Stomach (tissue), 4 donors: ENCODE measurements at regions not wholly inside any gene's neighbourhood (a gene's known extent, or its start where the extent isn't known, plus 50 kb on each side); places are given as distances from the start of the nearest gene placed in this dataset.

Source experiments
- EP300 ChIP-seq: sonication (generic); formaldehyde crosslinking; IDR thresholded peaks from one replicate; pipeline ENCODE4 v1.6.1; 2017; ENCODE audit warnings: antibody characterized with exemption
- POLR2A ChIP-seq, 4 donors: fragments of 450-650 bp; IDR thresholded peaks; one replicate each; pipeline ENCODE4 v1.6.1; 2016; ENCODE audit warnings: antibody characterized with exemption in 4 of 4, control low read depth in 2 of 4, mild to moderate bottlenecking in 1 of 4, moderate library complexity in 1 of 4
- POLR2AphosphoS5 ChIP-seq, 3 donors: sonication (generic); formaldehyde crosslinking; IDR thresholded peaks; one replicate each; pipeline ENCODE4 v1.6.1; 2016; ENCODE audit warnings: antibody characterized with exemption in 3 of 3
- TF ChIP-seq, protein P1 (sequence below), 7 experiments: fragments of 450-650 bp in 4 of 7; fragments of 200-600 bp in 3 of 7; sonication (generic) in 3 of 7; IDR thresholded peaks; one replicate each; pipeline ENCODE4 v1.5.1; 2016 to 2019; ENCODE audit warnings: antibody characterized with exemption in 7 of 7, control low read depth in 2 of 7, mild to moderate bottlenecking in 1 of 7

DNA sequence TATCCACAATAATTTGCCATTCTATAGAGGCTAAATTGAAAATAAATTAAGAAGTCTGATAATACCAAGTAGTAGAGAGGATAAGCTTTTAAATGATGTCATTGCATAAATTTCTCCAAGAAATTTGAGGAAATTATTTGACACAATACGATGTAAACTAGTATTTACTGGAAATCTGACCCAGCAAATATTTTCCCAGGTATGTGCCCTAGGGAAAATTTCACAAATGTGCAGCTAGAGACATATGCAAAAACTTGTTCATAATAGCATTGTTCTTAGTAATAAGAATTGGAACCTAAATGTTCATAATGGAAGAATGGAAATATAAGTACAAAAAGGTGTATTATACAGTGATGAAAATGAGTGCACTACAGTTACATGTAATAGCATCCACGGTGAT is 888.8 kb upstream of the SOX11 start:
- TF ChIP-seq POLR2A (IDR thresholded peaks at IDR 0.05) (no peak), POLR2AphosphoS5 (IDR thresholded peaks at IDR 0.05) (no peak), EP300 (no peak)
- TF ChIP-seq, protein P1, sequence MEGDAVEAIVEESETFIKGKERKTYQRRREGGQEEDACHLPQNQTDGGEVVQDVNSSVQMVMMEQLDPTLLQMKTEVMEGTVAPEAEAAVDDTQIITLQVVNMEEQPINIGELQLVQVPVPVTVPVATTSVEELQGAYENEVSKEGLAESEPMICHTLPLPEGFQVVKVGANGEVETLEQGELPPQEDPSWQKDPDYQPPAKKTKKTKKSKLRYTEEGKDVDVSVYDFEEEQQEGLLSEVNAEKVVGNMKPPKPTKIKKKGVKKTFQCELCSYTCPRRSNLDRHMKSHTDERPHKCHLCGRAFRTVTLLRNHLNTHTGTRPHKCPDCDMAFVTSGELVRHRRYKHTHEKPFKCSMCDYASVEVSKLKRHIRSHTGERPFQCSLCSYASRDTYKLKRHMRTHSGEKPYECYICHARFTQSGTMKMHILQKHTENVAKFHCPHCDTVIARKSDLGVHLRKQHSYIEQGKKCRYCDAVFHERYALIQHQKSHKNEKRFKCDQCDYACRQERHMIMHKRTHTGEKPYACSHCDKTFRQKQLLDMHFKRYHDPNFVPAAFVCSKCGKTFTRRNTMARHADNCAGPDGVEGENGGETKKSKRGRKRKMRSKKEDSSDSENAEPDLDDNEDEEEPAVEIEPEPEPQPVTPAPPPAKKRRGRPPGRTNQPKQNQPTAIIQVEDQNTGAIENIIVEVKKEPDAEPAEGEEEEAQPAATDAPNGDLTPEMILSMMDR (IDR thresholded peaks at IDR 0.05), result no peak
